Activated T-cell treated with anti-CD3 and anti-CD28 coated beads, Interleukin-2, amount 50 U/mL, for 24 hours (primary cell): ENCODE measurements at regions not wholly inside any gene's neighbourhood (a gene's known extent, or its start where the extent isn't known, plus 50 kb on each side); places are given as distances from the start of the nearest gene placed in this dataset.

Experiments
- DNase-seq: peaks from one replicate; pipeline ENCODE4 v3.0.0-alpha.2; 2020
- H3K27ac Mint-ChIP-seq: 2 replicates; pipeline ENCODE4 v1.8.0; 2020; ENCODE audit warnings: mild to moderate bottlenecking, mixed read lengths
- H3K27me3 Mint-ChIP-seq: 2 replicates; pipeline ENCODE4 v1.8.0; 2020; ENCODE audit warnings: mixed read lengths
- H3K36me3 Mint-ChIP-seq: 2 replicates; pipeline ENCODE4 v1.8.0; 2020; ENCODE audit warnings: low read depth, mixed read lengths
- H3K4me1 Mint-ChIP-seq: 2 replicates; pipeline ENCODE4 v1.8.0; 2020; ENCODE audit warnings: low read depth, mixed read lengths
- H3K4me3 Mint-ChIP-seq: 2 replicates; pipeline ENCODE4 v1.8.0; 2020; ENCODE audit warnings: mild to moderate bottlenecking, moderate library complexity, mixed read lengths
- H3K9me3 Mint-ChIP-seq: 2 replicates; pipeline ENCODE4 v1.8.0; 2020; ENCODE audit warnings: mixed read lengths

DNA sequence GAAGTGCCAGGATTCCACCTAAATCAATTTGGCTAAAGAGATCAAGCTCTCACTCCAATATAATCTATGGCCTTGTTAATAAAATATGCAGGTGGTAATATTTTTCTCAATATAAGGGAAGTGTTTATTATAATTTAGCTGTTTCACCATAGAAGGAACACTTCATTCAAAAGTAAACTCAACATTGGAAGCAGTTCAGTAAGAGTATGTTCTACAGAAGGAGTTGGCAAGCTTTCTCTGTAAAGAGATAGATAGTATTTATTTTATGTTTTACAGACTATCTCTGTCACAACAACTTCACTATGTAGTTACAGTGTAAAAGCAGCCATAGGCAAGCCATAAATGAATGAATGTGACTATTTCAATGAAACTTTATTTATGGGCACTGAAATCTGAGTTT, 313.6 kb upstream of the ANO3 start:
- DNase-seq = no peak
- Mint-ChIP-seq H3K27ac (no peak overlapping the region), H3K4me3 (no peak overlapping the region), H3K27me3 (no peaks in the 10 kb centered on the region), H3K4me1 (no peaks in the 10 kb centered on the region), H3K9me3 (peaks cover 10% of the 10 kb centered on the region), H3K36me3 (no peaks in the 10 kb centered on the region)

DNA sequence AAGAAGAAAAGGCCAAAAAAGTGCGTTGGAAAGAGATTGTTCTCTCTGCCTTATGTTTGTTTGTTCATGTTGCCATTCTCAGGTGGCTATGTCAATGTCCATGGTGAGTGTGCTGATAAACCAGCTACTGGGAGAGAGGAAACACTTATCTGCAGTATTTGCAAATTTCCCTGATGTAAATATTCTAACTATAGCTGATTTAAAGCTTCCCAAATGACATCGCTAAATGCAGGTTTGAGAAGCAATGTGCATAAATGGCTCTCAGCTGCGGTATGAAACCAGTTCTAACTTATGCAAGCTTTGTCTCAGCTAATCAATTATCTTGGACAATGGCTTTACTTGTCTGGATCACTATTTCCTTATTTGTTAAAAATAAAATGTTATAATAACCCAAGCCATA, 312.5 kb upstream of the ANO3 start:
- no peaks in the 10 kb centered on the region for H3K27me3 Mint-ChIP-seq
- no peaks in the 10 kb centered on the region for H3K4me1 Mint-ChIP-seq
- H3K36me3 Mint-ChIP-seq = no peaks in the 10 kb centered on the region
- H3K9me3 Mint-ChIP-seq = peaks cover 10% of the 10 kb centered on the region
- H3K4me3 Mint-ChIP-seq = no peak overlapping the region
- no peak for DNase-seq
- H3K27ac Mint-ChIP-seq = no peak overlapping the region

DNA sequence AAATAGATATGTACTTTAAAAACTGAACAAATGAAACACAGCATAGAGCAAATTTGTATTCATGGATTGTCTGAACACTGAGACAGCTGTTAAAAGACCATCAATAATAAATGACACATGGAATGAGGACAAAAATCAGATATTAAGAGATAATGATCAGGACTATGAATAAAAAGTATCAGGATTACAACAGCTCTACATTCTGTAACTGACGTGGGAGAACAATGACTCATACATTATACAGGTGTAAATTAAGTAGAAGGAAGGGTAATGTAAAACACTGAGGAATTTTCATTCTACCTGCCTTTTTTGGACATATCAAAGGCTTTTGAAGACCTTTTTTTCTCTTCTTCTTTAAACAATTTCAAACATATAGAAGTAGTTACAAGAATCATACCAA, 310.9 kb upstream of the ANO3 start:
- Mint-ChIP-seq H3K27ac (no peak overlapping the region), H3K36me3 (no peaks in the 10 kb centered on the region), H3K4me3 (no peak overlapping the region), H3K9me3 (peaks cover 5% of the 10 kb centered on the region), H3K27me3 (no peaks in the 10 kb centered on the region), H3K4me1 (no peaks in the 10 kb centered on the region)
- DNase-seq = no peak

DNA sequence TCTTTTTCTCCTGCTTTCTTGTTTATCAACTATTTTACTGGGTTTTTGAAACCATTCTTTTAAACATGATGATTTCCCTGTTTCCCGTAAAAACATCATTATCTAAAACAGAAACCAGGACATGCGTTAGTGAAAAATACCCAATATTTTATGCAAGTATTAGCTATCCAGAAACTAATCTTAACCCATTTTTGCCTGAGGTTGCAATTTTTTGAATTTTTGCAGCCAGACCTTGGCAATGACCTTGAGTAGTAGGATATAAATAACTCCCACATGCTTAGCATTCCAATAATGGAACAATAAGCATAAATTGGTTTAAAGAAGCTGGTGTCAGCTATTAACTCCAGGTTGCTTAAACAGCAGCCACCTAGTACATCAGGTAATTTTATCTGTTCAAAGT, 308.9 kb upstream of the ANO3 start:
- H3K27me3 Mint-ChIP-seq = no peaks in the 10 kb centered on the region
- no peak overlapping the region for H3K4me3 Mint-ChIP-seq
- no peaks in the 10 kb centered on the region for H3K4me1 Mint-ChIP-seq
- H3K27ac Mint-ChIP-seq = no peak overlapping the region
- DNase-seq = no peak
- H3K9me3 Mint-ChIP-seq = peaks cover 10% of the 10 kb centered on the region
- H3K36me3 Mint-ChIP-seq = no peaks in the 10 kb centered on the region

DNA sequence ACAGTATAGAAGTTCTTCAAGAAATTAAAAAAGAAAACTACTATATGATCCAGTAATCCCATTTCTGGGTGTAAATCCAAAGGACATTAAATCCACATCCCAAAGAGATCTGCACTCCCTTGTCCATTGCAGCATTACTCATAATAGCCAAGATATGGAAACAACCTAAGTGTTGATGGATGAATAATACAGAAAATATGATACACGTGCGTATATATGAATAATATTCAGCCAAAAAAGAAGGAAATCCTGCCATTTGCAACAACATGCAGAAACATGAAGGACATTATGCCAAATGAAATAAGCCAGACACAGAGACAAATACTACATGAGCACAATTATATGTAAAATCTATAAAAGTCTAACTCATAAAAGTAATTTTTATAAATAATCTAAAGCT, 306.3 kb upstream of the ANO3 start:
- no peak overlapping the region for H3K4me3 Mint-ChIP-seq
- no peak for DNase-seq
- H3K27ac Mint-ChIP-seq = no peak overlapping the region
- H3K36me3 Mint-ChIP-seq = no peaks in the 10 kb centered on the region
- H3K27me3 Mint-ChIP-seq = no peaks in the 10 kb centered on the region
- no peaks in the 10 kb centered on the region for H3K4me1 Mint-ChIP-seq
- H3K9me3 Mint-ChIP-seq = peaks cover 17% of the 10 kb centered on the region

DNA sequence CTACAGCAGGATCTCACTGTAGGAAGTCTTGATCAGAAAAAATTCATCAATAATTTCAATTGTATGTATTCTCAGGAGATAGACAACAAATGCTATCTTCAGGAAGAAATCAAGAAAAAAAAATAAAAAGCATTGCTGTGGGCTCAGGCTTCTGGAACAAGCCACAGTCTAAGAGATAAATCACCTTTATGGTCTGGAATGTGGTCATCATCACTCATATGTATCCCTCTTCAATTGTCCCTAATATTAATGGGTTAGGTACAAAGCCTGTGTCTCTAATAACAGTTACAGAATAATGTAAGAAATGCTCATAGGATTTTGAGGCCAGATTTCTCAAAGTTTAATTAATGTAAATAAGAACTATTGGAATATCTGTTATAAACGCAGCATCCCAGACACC, 305.9 kb upstream of the ANO3 start:
- peaks cover 15% of the 10 kb centered on the region for H3K9me3 Mint-ChIP-seq
- no peaks in the 10 kb centered on the region for H3K36me3 Mint-ChIP-seq
- no peaks in the 10 kb centered on the region for H3K27me3 Mint-ChIP-seq
- DNase-seq = no peak
- no peak overlapping the region for H3K27ac Mint-ChIP-seq
- no peak overlapping the region for H3K4me3 Mint-ChIP-seq
- no peaks in the 10 kb centered on the region for H3K4me1 Mint-ChIP-seq

DNA sequence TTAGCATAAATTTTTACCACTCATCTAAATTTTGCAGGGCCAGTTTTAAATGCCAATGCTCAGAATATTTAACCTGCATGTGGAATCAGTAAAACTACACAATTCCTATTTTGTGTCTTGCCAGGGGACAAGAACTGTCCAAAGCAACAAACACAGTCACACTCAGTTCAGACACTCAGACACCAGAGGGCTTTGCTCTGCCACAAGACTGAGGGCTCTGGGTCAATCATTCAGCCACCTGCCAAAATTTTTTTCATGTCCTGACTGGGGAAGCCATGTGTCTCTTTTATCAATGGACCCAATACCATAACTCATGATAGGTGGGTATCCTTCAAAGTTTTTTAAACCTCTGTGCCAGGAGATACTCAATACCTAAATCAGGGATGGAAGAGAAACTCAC, 304.0 kb upstream of the ANO3 start:
- H3K27ac Mint-ChIP-seq = no peak overlapping the region
- no peak for DNase-seq
- peaks cover 15% of the 10 kb centered on the region for H3K9me3 Mint-ChIP-seq
- no peaks in the 10 kb centered on the region for H3K27me3 Mint-ChIP-seq
- no peaks in the 10 kb centered on the region for H3K36me3 Mint-ChIP-seq
- H3K4me3 Mint-ChIP-seq = no peak overlapping the region
- no peaks in the 10 kb centered on the region for H3K4me1 Mint-ChIP-seq

DNA sequence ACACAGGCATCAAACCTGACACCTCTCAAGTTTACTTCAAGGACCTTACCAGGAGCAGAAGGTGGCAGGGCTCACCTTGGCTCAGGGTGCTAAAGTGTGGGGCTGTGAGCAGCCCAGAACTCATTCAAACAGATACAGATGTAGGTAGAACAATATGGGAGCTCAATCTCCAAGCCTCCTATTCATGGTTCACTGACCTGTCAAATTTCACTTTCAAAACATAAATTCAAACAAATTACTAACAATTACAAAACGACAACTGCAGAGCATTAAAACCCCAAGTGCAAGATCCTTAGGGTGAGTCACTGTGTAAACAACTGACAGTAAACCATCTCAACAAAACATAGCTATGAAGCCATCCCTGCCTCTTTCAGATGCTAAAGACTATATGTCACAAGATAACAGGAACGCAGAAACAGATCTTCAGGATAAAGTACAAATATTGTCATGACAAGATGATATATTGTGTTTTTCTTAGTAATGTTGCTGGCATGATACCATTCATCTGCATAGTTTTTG, 303.5 kb upstream of the ANO3 start:
- H3K27me3 Mint-ChIP-seq = no peaks in the 10 kb centered on the region
- no peak for DNase-seq
- no peak overlapping the region for H3K27ac Mint-ChIP-seq
- H3K4me3 Mint-ChIP-seq = no peak overlapping the region
- H3K9me3 Mint-ChIP-seq = peaks cover 15% of the 10 kb centered on the region
- H3K36me3 Mint-ChIP-seq = no peaks in the 10 kb centered on the region
- H3K4me1 Mint-ChIP-seq = no peaks in the 10 kb centered on the region

DNA sequence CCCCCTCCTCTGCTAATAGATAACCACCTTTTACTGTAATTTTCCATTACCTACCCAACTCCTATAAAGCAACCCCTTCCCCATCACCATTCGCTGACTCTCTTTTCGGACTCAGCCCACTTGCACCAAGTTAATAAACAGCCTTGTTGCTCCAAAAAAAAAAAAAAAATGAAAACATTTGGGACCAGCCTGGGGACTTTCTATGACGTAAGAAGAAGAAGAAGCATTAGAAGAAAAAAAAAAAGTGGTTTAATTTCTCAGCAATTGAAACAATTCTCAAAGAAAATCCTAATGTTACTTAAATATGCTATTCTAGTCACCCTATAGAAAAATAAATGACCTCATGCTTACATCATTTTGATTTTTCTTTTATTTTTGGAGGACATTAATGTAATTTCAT, 301.5 kb upstream of the ANO3 start:
- no peak for DNase-seq
- Mint-ChIP-seq H3K27me3 (no peaks in the 10 kb centered on the region), H3K4me1 (no peaks in the 10 kb centered on the region), H3K4me3 (no peak overlapping the region), H3K27ac (no peak overlapping the region), H3K9me3 (peaks cover 12% of the 10 kb centered on the region), H3K36me3 (no peaks in the 10 kb centered on the region)

DNA sequence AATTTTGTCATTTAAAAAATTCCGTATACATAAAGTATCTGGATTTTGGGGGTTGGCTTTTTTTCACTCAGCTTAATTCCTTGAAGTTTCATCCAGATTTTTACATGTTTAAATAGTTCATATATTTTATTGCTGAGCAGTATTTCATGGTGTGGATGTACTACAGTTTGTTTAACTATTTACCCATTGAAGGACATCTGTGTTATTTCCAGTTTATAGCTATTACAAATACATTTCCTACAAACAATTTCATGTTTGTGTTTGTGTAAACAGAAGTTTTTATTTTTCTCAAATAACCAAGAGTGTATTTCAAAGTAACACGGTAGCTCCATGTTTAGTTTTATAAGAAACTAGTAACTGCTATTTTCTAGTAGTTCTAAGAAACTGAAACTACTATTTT, 299.7 kb upstream of the ANO3 start:
- Mint-ChIP-seq H3K4me1 (no peaks in the 10 kb centered on the region), H3K4me3 (no peak overlapping the region), H3K36me3 (no peaks in the 10 kb centered on the region), H3K27me3 (no peaks in the 10 kb centered on the region), H3K9me3 (peaks cover 7% of the 10 kb centered on the region), H3K27ac (no peak overlapping the region)
- DNase-seq = no peak

DNA sequence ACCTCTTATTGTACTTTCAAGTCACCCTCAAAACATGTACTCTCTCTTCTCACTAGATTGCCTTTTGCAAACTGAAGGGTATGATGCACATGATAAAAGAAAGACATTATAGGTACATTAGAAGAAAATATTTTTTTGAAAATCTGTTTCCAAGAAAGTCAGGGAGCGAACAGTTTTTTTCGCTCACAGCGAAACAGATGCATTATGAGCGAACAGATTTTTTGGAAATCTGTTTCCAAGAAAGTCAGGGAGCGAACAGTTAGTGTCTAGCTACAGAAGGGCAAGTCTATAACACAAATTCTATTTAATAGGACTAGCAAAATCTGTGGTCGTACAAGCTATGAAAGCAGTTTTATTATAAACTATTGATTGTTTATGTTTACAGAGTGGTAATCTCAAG, 296.2 kb upstream of the ANO3 start:
- no peaks in the 10 kb centered on the region for H3K4me1 Mint-ChIP-seq
- no peak overlapping the region for H3K4me3 Mint-ChIP-seq
- H3K9me3 Mint-ChIP-seq = no peaks in the 10 kb centered on the region
- no peaks in the 10 kb centered on the region for H3K36me3 Mint-ChIP-seq
- no peaks in the 10 kb centered on the region for H3K27me3 Mint-ChIP-seq
- no peak for DNase-seq
- H3K27ac Mint-ChIP-seq = no peak overlapping the region

DNA sequence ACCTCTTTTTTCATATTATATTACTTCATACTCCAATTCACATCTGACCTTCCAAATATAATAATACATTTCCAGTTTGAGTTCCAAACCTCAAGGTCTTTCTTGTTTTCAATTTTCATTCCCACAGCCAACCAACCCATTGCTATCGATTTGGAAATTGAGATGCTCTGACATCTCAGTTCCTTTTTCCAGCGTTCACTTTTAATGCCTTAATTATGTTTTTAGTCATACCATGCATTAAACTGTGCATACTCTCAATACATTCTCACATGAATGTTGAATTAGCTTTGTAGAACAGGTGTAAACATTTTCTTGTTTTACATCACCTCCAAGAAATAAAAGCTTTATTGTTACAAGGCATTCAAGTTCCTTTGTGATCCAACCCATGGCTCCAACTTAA, 294.2 kb upstream of the ANO3 start:
- no peak for DNase-seq
- no peaks in the 10 kb centered on the region for H3K4me1 Mint-ChIP-seq
- no peaks in the 10 kb centered on the region for H3K27me3 Mint-ChIP-seq
- no peaks in the 10 kb centered on the region for H3K36me3 Mint-ChIP-seq
- no peaks in the 10 kb centered on the region for H3K9me3 Mint-ChIP-seq
- H3K27ac Mint-ChIP-seq = no peak overlapping the region
- H3K4me3 Mint-ChIP-seq = no peak overlapping the region

DNA sequence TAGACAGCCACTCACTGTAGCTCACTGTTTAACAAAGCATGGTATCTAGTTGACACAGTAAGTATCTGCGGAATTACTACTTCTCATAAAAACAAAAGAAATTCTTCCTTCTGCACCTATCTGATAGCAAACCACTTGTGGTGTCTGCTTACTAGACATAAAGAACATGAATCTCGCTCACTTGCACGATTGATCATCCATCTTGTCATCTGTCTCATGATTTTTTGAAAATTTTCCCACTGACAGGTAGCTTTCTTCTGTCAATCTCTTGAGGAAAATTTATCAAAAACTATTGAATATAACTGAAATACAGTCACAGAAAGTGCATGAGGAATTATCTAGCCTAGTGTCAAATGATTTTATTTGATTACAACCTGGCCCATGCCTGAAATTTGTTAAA, 291.6 kb upstream of the ANO3 start:
- no peak for DNase-seq
- Mint-ChIP-seq H3K27me3 (no peaks in the 10 kb centered on the region), H3K9me3 (no peaks in the 10 kb centered on the region), H3K4me3 (no peak overlapping the region), H3K27ac (no peak overlapping the region), H3K4me1 (no peaks in the 10 kb centered on the region), H3K36me3 (no peaks in the 10 kb centered on the region)

DNA sequence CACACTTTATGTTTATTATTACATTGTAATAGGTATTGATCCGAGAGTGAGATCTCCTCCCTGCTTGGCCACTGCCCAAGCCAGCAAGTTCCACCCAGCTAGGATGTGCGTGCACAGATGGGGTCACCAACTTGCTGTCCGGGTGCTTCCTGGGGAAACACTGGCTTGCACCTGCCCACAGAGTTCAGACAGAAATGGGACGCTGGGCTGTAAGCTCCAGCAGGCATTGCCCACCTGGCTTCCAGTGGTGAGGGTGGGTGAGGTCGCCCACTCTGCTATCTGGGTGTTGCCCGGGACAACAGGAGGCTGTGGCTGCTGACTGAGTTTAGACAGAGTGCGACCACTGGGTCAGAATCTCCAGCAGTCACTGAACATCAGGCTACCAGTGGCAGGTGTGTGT, 289.8 kb upstream of the ANO3 start:
- Mint-ChIP-seq H3K4me1 (no peaks in the 10 kb centered on the region), H3K4me3 (no peak overlapping the region), H3K27me3 (no peaks in the 10 kb centered on the region), H3K9me3 (no peaks in the 10 kb centered on the region), H3K36me3 (no peaks in the 10 kb centered on the region), H3K27ac (no peak overlapping the region)
- DNase-seq = no peak

DNA sequence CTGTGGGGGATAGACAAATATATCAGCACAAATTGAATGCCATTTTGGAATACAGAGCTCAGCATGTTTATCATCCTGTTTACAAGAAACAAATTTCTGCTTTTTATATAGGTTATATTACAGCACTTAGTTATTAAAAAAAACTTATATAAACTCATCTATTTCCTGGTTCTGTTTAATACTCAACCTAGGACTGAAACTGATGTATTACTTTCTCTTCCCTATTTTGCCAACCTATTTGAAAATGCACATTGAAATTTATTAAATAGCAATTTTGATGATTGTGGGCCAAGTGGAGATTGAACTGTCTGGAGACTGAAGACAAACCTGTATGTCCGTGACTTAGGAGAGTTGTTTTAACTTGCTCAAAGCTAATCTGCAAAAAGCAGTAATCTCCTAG, 288.3 kb upstream of the ANO3 start:
- no peaks in the 10 kb centered on the region for H3K27me3 Mint-ChIP-seq
- H3K27ac Mint-ChIP-seq = no peak overlapping the region
- H3K36me3 Mint-ChIP-seq = no peaks in the 10 kb centered on the region
- no peaks in the 10 kb centered on the region for H3K4me1 Mint-ChIP-seq
- no peaks in the 10 kb centered on the region for H3K9me3 Mint-ChIP-seq
- DNase-seq = no peak
- no peak overlapping the region for H3K4me3 Mint-ChIP-seq

DNA sequence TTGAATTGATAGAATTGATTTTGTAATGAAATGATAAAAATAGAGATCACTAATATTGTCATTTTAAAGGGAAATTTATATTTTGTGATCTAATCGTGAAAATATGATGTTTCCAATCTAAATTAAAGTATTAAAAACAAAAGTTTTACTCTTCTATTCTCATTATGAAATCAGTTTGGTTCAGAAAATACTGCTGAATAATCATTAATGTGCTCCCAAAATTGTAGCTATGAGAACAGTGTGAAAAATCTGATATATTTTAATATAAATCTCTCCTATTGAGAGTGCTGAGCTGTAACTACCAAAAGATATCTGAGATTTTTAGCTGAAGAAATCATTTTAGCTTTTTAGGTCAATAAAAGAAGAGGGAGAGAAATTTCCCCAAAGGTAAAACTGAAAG, 287.5 kb upstream of the ANO3 start:
- no peak for DNase-seq
- H3K4me3 Mint-ChIP-seq = no peak overlapping the region
- H3K4me1 Mint-ChIP-seq = no peaks in the 10 kb centered on the region
- no peak overlapping the region for H3K27ac Mint-ChIP-seq
- no peaks in the 10 kb centered on the region for H3K9me3 Mint-ChIP-seq
- H3K27me3 Mint-ChIP-seq = no peaks in the 10 kb centered on the region
- no peaks in the 10 kb centered on the region for H3K36me3 Mint-ChIP-seq
